HCT116 (cell line): ENCODE measurements at regions not wholly inside any gene's neighbourhood (a gene's known extent, or its start where the extent isn't known, plus 50 kb on each side); places are given as distances from the start of the nearest gene placed in this dataset.

Experiments
- ATAC-seq: fragments of 200-7000 bp; cut with Tn5 transposase; 2 replicates; pipeline ENCODE4 v1.9.1; 2020; ENCODE audit warnings: mild to moderate bottlenecking, moderate library complexity
- BruUV-seq: library from RNA; stranded (reverse); fragments of 400-500 nt; replicated peaks from 2 replicates; lab custom pipeline; 2021; lab: Mats Ljungman, UMichigan
- CTCF ChIA-PET: fragments of 300-600 bp; sonication (Branson Sonifier 250); formaldehyde crosslinking; loops from one replicate; lab custom pipeline; 2021; ENCODE audit warnings: antibody characterized with exemption; lab: Charles Lee
- POLR2A ChIA-PET: fragments of 300-600, 350-600 bp; sonication (Branson Sonifier 250); formaldehyde crosslinking; loops from one replicate; lab custom pipeline; 2021; ENCODE audit warnings: antibody characterized with exemption; lab: Charles Lee
- RAD21 ChIA-PET, 2 experiments: fragments of 300-600 bp; sonication (Branson Sonifier 250); formaldehyde crosslinking; loops; one replicate each; lab custom pipeline; 2023; ENCODE audit warnings: low total read pairs in 2 of 2; ENCODE audit not compliant: uncharacterized antibody in 2 of 2, unreplicated experiment in 2 of 2, low non-redundant PET in 1 of 2; lab: Charles Lee
- DNase-seq: peaks from one replicate; pipeline ENCODE4 v3.0.0-alpha.2; 2010; ENCODE audit warnings: low read depth, low spot score
- H2AFZ ChIP-seq: fragments of 200-600 bp; shearing (Covaris generic), sonication (generic); 2 replicates; pipeline ENCODE4 v1.6.1; 2017; ENCODE audit warnings: low read depth, mixed run types, mixed read lengths, antibody characterized with exemption, low read length; ENCODE audit not compliant: poor library complexity, severe bottlenecking
- H3K27ac ChIP-seq: 2 replicates; pipeline ENCODE4 v1.5.1; 2012; ENCODE audit warnings: low read depth, low read length
- H3K27me3 ChIP-seq: fragments of 200-600 bp; sonication (generic); 2 replicates; pipeline ENCODE4 v1.6.1; 2016; ENCODE audit warnings: mixed run types, low read length, mixed read lengths; ENCODE audit not compliant: insufficient read depth
- H3K36me3 ChIP-seq, 2 experiments: fragments of 200-500 bp in 1 of 2; fragments of 200-600 bp in 1 of 2; sonication (Bioruptor generic) in 1 of 2; sonication (generic) in 1 of 2; 2 replicates each; pipeline versions ENCODE4 v1.5.1 to v1.6.1; 2014 to 2016; ENCODE audit warnings: low read length in 2 of 2, inconsistent platforms in 1 of 2, mixed read lengths in 1 of 2, mixed run types in 1 of 2; ENCODE audit not compliant: insufficient read depth in 2 of 2, control insufficient read depth in 1 of 2
- H3K4me1 ChIP-seq, 2 experiments: fragments of 200-600 bp in 1 of 2; sonication (generic) in 1 of 2; 2 replicates each; pipeline versions ENCODE4 v1.5.1 to v1.6.1; 2012 to 2017; ENCODE audit warnings: low read length in 2 of 2, inconsistent platforms in 1 of 2, mild to moderate bottlenecking in 1 of 2, mixed read lengths in 1 of 2, mixed run types in 1 of 2, moderate library complexity in 1 of 2; ENCODE audit not compliant: insufficient read depth in 2 of 2, control insufficient read depth in 1 of 2
- H3K4me2 ChIP-seq: fragments of 200-600 bp; sonication (generic); 2 replicates; pipeline ENCODE4 v1.6.1; 2017; ENCODE audit warnings: mixed run types, low read length, mixed read lengths
- H3K4me3 ChIP-seq, 2 experiments: fragments of 200-600 bp in 1 of 2; sonication (generic) in 1 of 2; replicated peaks in 1 of 2; 2 replicates each; pipeline ENCODE4 v1.5.1; 2011 to 2016; ENCODE audit warnings: low read length in 2 of 2, control low read depth in 1 of 2, low read depth in 1 of 2, mild to moderate bottlenecking in 1 of 2, mixed read lengths in 1 of 2, mixed run types in 1 of 2
- H3K79me2 ChIP-seq: fragments of 200-600 bp; sonication (generic); 2 replicates; pipeline ENCODE4 v1.6.1; 2017; ENCODE audit warnings: mild to moderate bottlenecking, mixed run types, low read length, moderate library complexity, mixed read lengths; ENCODE audit not compliant: insufficient read depth
- H3K9ac ChIP-seq: fragments of 200-600 bp; sonication (generic); 2 replicates; pipeline ENCODE4 v1.6.1; 2016; ENCODE audit warnings: low read length, mixed read lengths
- H3K9me2 ChIP-seq: fragments of 200-600 bp; sonication (generic), shearing (Covaris generic); 2 replicates; pipeline ENCODE4 v1.6.1; 2017; ENCODE audit warnings: mixed run types, mild to moderate bottlenecking, moderate library complexity; ENCODE audit not compliant: insufficient read depth
- H3K9me3 ChIP-seq, 2 experiments: fragments of 200-500 bp in 1 of 2; fragments of 200-600 bp in 1 of 2; sonication (Bioruptor generic) in 1 of 2; sonication (generic) in 1 of 2; 2 replicates each; pipeline ENCODE4 v1.6.1; 2014 to 2017; ENCODE audit warnings: low read length in 2 of 2, mixed read lengths in 2 of 2, inconsistent platforms in 1 of 2, low read depth in 1 of 2, mild to moderate bottlenecking in 1 of 2, mixed run types in 1 of 2, moderate library complexity in 1 of 2; ENCODE audit not compliant: control insufficient read depth in 1 of 2, insufficient read depth in 1 of 2
- H4K20me1 ChIP-seq: fragments of 200-600 bp; sonication (generic), shearing (Covaris generic); 2 replicates; pipeline ENCODE4 v1.6.1; 2017; ENCODE audit warnings: mixed run types, mild to moderate bottlenecking, moderate library complexity; ENCODE audit not compliant: insufficient read depth
- CEBPB ChIP-seq: IDR thresholded peaks from 2 replicates; pipeline ENCODE4 v1.6.1; 2012; ENCODE audit warnings: low read depth
- JUND ChIP-seq: IDR thresholded peaks from 2 replicates; pipeline ENCODE4 v1.6.1; 2012
- POLR2A ChIP-seq: IDR thresholded peaks from 2 replicates; pipeline ENCODE4 v1.7.0; 2011; ENCODE audit warnings: borderline replicate concordance; ENCODE audit not compliant: insufficient read depth, insufficient read length; ENCODE audit errors: extremely low read depth
- POLR2AphosphoS5 ChIP-seq: IDR thresholded peaks from 2 replicates; pipeline ENCODE4 v1.6.1; 2011; ENCODE audit warnings: mild to moderate bottlenecking, low read depth, low read length, moderate library complexity
- RAD21 ChIP-seq: IDR thresholded peaks from 2 replicates; pipeline ENCODE4 v1.6.1; 2012; ENCODE audit warnings: low read depth, mild to moderate bottlenecking
- SRF ChIP-seq: IDR thresholded peaks from 2 replicates; pipeline ENCODE4 v1.6.1; 2012; ENCODE audit warnings: low read depth
- TCF7L2 ChIP-seq: IDR thresholded peaks from 2 replicates; pipeline ENCODE4 v1.7.0; 2011; ENCODE audit warnings: borderline replicate concordance, inconsistent platforms; ENCODE audit not compliant: insufficient read depth, insufficient read length; ENCODE audit errors: extremely low read depth
- intact Hi-C: fragments of 100-400 bp; cut with micrococcal nuclease; formaldehyde crosslinking; loops from 2 replicates; pipeline ENCODE4 v1.10.0; 2022
- TF ChIP-seq, protein P1 (sequence below): IDR thresholded peaks from 2 replicates; pipeline ENCODE4 v1.6.1; 2011; ENCODE audit warnings: mild to moderate bottlenecking, low read length, moderate library complexity; ENCODE audit not compliant: insufficient replicate concordance; ENCODE audit errors: extremely low read depth
- TF ChIP-seq, protein P2 (sequence below): IDR thresholded peaks from 2 replicates; pipeline ENCODE4 v1.6.1; 2012; ENCODE audit warnings: low read depth
- TF ChIP-seq, protein P3 (sequence below): IDR thresholded peaks from 2 replicates; pipeline ENCODE4 v1.6.1; 2012
- TF ChIP-seq, protein P4 (sequence below), 3 experiments: fragments of 200-600 bp in 1 of 3; sonication (generic) in 1 of 3; IDR thresholded peaks in 2 of 3; conservative IDR thresholded peaks in 1 of 3; 2 replicates each; pipeline ENCODE4 v1.5.1; 2012 to 2017; ENCODE audit warnings: low read depth in 2 of 3, low read length in 2 of 3, antibody characterized with exemption in 1 of 3, borderline replicate concordance in 1 of 3, control low read depth in 1 of 3, mild to moderate bottlenecking in 1 of 3, mixed read lengths in 1 of 3, mixed run types in 1 of 3, moderate library complexity in 1 of 3; ENCODE audit not compliant: insufficient read depth in 1 of 3

DNA sequence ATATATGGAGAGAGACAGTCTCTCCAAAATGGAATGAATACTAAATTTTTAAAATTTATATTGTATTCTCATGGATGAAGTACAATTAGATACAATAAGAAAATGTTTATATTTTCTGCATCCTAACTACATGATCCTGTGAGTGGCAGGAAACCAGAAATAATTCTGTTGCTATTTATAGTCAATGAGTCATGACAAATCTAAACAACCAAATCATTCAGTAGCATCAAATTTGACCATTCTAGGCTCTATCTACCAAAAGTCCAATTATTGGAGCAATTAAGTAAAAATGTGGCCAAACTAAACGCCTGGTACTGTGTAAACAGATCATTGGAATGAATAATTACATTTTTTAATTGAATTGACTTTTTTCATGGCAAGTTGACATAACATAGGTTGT lies 959.8 kb downstream of the EPHA7 start:
- H3K79me2 ChIP-seq: no peaks in the 10 kb centered on the region
- no peaks in the 10 kb centered on the region for H3K9me2 ChIP-seq
- RAD21 ChIA-PET: no interaction called here
- no peak overlapping the region for H3K4me2 ChIP-seq
- H3K9me3 ChIP-seq: peaks cover 8 to 19% of the 10 kb centered on the region in 2 experiments; a peak in 3 of 4 replicates
- TF ChIP-seq, protein P1, sequence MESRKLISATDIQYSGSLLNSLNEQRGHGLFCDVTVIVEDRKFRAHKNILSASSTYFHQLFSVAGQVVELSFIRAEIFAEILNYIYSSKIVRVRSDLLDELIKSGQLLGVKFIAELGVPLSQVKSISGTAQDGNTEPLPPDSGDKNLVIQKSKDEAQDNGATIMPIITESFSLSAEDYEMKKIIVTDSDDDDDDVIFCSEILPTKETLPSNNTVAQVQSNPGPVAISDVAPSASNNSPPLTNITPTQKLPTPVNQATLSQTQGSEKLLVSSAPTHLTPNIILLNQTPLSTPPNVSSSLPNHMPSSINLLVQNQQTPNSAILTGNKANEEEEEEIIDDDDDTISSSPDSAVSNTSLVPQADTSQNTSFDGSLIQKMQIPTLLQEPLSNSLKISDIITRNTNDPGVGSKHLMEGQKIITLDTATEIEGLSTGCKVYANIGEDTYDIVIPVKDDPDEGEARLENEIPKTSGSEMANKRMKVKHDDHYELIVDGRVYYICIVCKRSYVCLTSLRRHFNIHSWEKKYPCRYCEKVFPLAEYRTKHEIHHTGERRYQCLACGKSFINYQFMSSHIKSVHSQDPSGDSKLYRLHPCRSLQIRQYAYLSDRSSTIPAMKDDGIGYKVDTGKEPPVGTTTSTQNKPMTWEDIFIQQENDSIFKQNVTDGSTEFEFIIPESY: no peak
- TF ChIP-seq, protein P2, sequence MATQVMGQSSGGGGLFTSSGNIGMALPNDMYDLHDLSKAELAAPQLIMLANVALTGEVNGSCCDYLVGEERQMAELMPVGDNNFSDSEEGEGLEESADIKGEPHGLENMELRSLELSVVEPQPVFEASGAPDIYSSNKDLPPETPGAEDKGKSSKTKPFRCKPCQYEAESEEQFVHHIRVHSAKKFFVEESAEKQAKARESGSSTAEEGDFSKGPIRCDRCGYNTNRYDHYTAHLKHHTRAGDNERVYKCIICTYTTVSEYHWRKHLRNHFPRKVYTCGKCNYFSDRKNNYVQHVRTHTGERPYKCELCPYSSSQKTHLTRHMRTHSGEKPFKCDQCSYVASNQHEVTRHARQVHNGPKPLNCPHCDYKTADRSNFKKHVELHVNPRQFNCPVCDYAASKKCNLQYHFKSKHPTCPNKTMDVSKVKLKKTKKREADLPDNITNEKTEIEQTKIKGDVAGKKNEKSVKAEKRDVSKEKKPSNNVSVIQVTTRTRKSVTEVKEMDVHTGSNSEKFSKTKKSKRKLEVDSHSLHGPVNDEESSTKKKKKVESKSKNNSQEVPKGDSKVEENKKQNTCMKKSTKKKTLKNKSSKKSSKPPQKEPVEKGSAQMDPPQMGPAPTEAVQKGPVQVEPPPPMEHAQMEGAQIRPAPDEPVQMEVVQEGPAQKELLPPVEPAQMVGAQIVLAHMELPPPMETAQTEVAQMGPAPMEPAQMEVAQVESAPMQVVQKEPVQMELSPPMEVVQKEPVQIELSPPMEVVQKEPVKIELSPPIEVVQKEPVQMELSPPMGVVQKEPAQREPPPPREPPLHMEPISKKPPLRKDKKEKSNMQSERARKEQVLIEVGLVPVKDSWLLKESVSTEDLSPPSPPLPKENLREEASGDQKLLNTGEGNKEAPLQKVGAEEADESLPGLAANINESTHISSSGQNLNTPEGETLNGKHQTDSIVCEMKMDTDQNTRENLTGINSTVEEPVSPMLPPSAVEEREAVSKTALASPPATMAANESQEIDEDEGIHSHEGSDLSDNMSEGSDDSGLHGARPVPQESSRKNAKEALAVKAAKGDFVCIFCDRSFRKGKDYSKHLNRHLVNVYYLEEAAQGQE: no peak
- TF ChIP-seq RAD21 (no peak), POLR2A (no peak), CEBPB (no peak), POLR2AphosphoS5 (no peak), JUND (no peak), SRF (no peak), TCF7L2 (no peak)
- TF ChIP-seq, protein P3, sequence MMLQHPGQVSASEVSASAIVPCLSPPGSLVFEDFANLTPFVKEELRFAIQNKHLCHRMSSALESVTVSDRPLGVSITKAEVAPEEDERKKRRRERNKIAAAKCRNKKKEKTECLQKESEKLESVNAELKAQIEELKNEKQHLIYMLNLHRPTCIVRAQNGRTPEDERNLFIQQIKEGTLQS: no peak
- TF ChIP-seq, protein P4, sequence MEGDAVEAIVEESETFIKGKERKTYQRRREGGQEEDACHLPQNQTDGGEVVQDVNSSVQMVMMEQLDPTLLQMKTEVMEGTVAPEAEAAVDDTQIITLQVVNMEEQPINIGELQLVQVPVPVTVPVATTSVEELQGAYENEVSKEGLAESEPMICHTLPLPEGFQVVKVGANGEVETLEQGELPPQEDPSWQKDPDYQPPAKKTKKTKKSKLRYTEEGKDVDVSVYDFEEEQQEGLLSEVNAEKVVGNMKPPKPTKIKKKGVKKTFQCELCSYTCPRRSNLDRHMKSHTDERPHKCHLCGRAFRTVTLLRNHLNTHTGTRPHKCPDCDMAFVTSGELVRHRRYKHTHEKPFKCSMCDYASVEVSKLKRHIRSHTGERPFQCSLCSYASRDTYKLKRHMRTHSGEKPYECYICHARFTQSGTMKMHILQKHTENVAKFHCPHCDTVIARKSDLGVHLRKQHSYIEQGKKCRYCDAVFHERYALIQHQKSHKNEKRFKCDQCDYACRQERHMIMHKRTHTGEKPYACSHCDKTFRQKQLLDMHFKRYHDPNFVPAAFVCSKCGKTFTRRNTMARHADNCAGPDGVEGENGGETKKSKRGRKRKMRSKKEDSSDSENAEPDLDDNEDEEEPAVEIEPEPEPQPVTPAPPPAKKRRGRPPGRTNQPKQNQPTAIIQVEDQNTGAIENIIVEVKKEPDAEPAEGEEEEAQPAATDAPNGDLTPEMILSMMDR (IDR thresholded peaks at IDR 0.05 in 2 of 3, conservative IDR thresholded peaks at IDR 0.05 in 1 of 3; ENCODE audit: borderline replicate concordance in 1 of 3, insufficient read depth in 1 of 3, low read depth in 2 of 3, low read length in 2 of 3): no peak
- TF ChIP-seq, all 23 proteins: peak for 0
- Histone ChIP-seq H3K36me3 (no peaks in the 10 kb centered on the region), H4K20me1 (no peaks in the 10 kb centered on the region), H3K27ac (no peak overlapping the region), H3K4me1 (no peaks in the 10 kb centered on the region), H3K9ac (no peak overlapping the region), H3K4me3 (no peak overlapping the region), H2AFZ (no peak overlapping the region), H3K27me3 (no peaks in the 10 kb centered on the region)
- POLR2A ChIA-PET: no interaction called here
- BruUV-seq: no TSS peak
- CTCF ChIA-PET: no interaction called here
- no peak for ATAC-seq
- intact Hi-C loops: no loop called here
- DNase-seq: no peak
